ENCODE measurements at regions not wholly inside any gene's neighbourhood (a gene's known extent, or its start where the extent isn't known, plus 50 kb on each side); places are given as distances from the start of the nearest gene placed in this dataset.

- Mint-ChIP-seq H3K36me3 (ENCODE audit: low read depth) (no peaks in the 10 kb centered on the region), H3K27ac (no peak overlapping the region), H3K4me3 (no peak overlapping the region), H3K27me3 (no peaks in the 10 kb centered on the region), H3K4me1 (no peaks in the 10 kb centered on the region), H3K9me3 (peaks cover 16% of the 10 kb centered on the region)
- ChIA-PET CTCF (interaction anchor here (1.0 kb wide), 1 partner anchor 11 kb away, joined by 3 read pairs; no protein-coding TSS in a partner anchor), POLR2A (no interaction called here)
- DNase-seq, result no peak
- TF ChIP-seq, protein P1, sequence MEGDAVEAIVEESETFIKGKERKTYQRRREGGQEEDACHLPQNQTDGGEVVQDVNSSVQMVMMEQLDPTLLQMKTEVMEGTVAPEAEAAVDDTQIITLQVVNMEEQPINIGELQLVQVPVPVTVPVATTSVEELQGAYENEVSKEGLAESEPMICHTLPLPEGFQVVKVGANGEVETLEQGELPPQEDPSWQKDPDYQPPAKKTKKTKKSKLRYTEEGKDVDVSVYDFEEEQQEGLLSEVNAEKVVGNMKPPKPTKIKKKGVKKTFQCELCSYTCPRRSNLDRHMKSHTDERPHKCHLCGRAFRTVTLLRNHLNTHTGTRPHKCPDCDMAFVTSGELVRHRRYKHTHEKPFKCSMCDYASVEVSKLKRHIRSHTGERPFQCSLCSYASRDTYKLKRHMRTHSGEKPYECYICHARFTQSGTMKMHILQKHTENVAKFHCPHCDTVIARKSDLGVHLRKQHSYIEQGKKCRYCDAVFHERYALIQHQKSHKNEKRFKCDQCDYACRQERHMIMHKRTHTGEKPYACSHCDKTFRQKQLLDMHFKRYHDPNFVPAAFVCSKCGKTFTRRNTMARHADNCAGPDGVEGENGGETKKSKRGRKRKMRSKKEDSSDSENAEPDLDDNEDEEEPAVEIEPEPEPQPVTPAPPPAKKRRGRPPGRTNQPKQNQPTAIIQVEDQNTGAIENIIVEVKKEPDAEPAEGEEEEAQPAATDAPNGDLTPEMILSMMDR (IDR thresholded peaks at IDR 0.05), result no peak
- ATAC-seq (ENCODE audit: low read depth), result no peak
- intact Hi-C loops (cut with micrococcal nuclease), result no loop called here
Measured at GRCh38 chr10:57341294-57341693, 926.4 kb downstream of the IPMK start.

- H3K36me3 Mint-ChIP-seq (ENCODE audit: low read depth), result no peaks in the 10 kb centered on the region
- POLR2A ChIA-PET, result no interaction called here
- intact Hi-C loops (cut with micrococcal nuclease), result no loop called here
- TF ChIP-seq, protein P1 (IDR thresholded peaks at IDR 0.05), result no peak
- ATAC-seq (ENCODE audit: low read depth), result peak; percentile 34
- H3K4me3 Mint-ChIP-seq, result no peak overlapping the region
- no peaks in the 10 kb centered on the region for H3K27me3 Mint-ChIP-seq
- CTCF ChIA-PET, result no interaction called here
- H3K27ac Mint-ChIP-seq, result no peak overlapping the region
- H3K4me1 Mint-ChIP-seq, result no peaks in the 10 kb centered on the region
- H3K9me3 Mint-ChIP-seq, result peaks cover 11% of the 10 kb centered on the region
- DNase-seq, result no peak
Measured at GRCh38 chr10:57338823-57339558, 928.7 kb downstream of the IPMK start.

DNA sequence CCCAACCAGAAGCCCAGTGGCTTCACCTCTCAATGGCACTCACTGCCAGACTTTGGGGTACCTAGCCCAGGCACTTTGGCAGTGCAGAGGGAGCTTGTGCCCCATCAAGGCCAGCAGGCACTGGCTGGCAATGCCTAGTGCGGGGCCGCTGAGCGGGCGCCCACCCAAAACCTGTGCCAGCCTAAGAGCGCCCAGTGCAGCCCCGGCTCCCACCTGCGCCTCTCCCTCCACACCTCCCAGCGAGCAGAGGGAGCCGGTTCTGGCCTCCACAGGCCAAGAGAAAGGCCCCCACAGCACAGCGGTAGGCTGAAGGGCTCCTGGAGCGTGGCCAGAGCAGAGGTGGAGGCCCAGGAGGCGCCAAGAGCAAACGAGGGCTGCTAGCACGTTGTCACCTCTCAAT lies 930.8 kb downstream of the IPMK start:
- TF ChIP-seq, protein P1 (IDR thresholded peaks at IDR 0.05), result no peak
- ChIA-PET CTCF (no interaction called here), POLR2A (no interaction called here)
- Mint-ChIP-seq H3K36me3 (ENCODE audit: low read depth) (no peaks in the 10 kb centered on the region), H3K4me1 (no peaks in the 10 kb centered on the region), H3K27ac (no peak overlapping the region), H3K4me3 (no peak overlapping the region), H3K27me3 (no peaks in the 10 kb centered on the region), H3K9me3 (peaks cover 2% of the 10 kb centered on the region)
- intact Hi-C loops (cut with micrococcal nuclease), result no loop called here
- ATAC-seq (ENCODE audit: low read depth) (no peak), DNase-seq (no peak)

DNA sequence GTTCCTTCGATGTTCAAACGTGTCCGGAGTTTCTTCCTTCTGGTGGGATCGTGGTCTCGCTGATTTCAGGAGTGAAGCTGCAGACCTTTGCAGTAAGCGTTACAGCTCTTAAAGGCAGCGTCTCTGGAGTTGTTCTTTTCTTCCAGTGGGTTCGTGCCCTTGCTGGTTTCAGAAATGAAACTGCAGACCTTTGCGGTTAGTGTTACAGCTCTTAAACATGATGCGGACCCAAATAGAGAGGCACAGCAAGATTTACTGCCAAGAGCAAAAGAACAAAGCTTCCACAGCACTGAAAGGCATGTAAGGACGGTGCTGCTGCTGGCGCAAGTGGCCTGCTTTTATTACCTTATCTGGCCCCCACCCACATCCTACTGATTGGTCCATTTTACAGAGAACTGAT lies 931.4 kb downstream of the IPMK start:
- no peak for ATAC-seq (ENCODE audit: low read depth)
- CTCF ChIA-PET, result no interaction called here
- Mint-ChIP-seq H3K36me3 (ENCODE audit: low read depth) (no peaks in the 10 kb centered on the region), H3K27ac (no peak overlapping the region), H3K27me3 (no peaks in the 10 kb centered on the region), H3K9me3 (peaks cover 2% of the 10 kb centered on the region), H3K4me1 (no peaks in the 10 kb centered on the region), H3K4me3 (no peak overlapping the region)
- POLR2A ChIA-PET, result no interaction called here
- TF ChIP-seq, protein P1 (IDR thresholded peaks at IDR 0.05), result no peak
- intact Hi-C loops (cut with micrococcal nuclease), result no loop called here
- DNase-seq, result no peak

- Mint-ChIP-seq H3K4me3 (no peak overlapping the region), H3K36me3 (ENCODE audit: low read depth) (no peaks in the 10 kb centered on the region), H3K4me1 (no peaks in the 10 kb centered on the region), H3K27ac (no peak overlapping the region), H3K9me3 (peaks cover 2% of the 10 kb centered on the region), H3K27me3 (no peaks in the 10 kb centered on the region)
- ChIA-PET POLR2A (no interaction called here), CTCF (no interaction called here)
- DNase-seq (no peak), ATAC-seq (ENCODE audit: low read depth) (no peak)
- intact Hi-C loops (cut with micrococcal nuclease), result no loop called here
- TF ChIP-seq, protein P1 (IDR thresholded peaks at IDR 0.05), result no peak
Measured at GRCh38 chr10:57334523-57334922, 933.2 kb downstream of the IPMK start.

Measured in activated B cell treated with CpG ODN at 0.5 μM for 24 hours (primary cell).